Cardiac muscle cell (in vitro differentiated cells and primary cell): ENCODE measurements at regions not wholly inside any gene's neighbourhood (a gene's known extent, or its start where the extent isn't known, plus 50 kb on each side); places are given as distances from the start of the nearest gene placed in this dataset.

Experiments
- DNase-seq, 2 donors: peaks; one replicate each; pipeline versions ENCODE4 v3.0.0 to v3.0.0-alpha.2; 2010 to 2017; ENCODE audit warnings: low read depth in 1 of 2, low spot score in 1 of 2
- H3K27ac ChIP-seq: fragments of 200-600 bp; sonication (generic); 2 replicates; pipeline ENCODE4 v1.5.1; 2016
- H3K27me3 ChIP-seq: fragments of 200-600 bp; sonication (generic); 2 replicates; pipeline ENCODE4 v1.6.0; 2016; ENCODE audit warnings: control low read depth
- H3K36me3 ChIP-seq: fragments of 200-600 bp; sonication (generic); 2 replicates; pipeline ENCODE4 v1.5.1; 2016; ENCODE audit warnings: control low read depth
- H3K4me1 ChIP-seq: fragments of 200-600 bp; sonication (generic); 2 replicates; pipeline ENCODE4 v1.8.1; 2017; ENCODE audit warnings: low read depth, mild to moderate bottlenecking, mixed run types
- H3K4me3 ChIP-seq: fragments of 200-600 bp; sonication (generic); 2 replicates; pipeline ENCODE4 v1.5.1; 2016; ENCODE audit warnings: mild to moderate bottlenecking
- H3K9me3 ChIP-seq: fragments of 200-600 bp; sonication (generic); 2 replicates; pipeline ENCODE4 v1.5.1; 2017; ENCODE audit warnings: low read depth, mild to moderate bottlenecking, control low read depth
- CTCF ChIP-seq: IDR thresholded peaks from 2 replicates; pipeline ENCODE4 v1.5.1; 2012; ENCODE audit warnings: low read depth, mild to moderate bottlenecking, low read length

GRCh38 chr4:11631416-11631815, 202.7 kb upstream of the HS3ST1 start:
- no peaks in the 10 kb centered on the region for H3K36me3 ChIP-seq
- TF ChIP-seq CTCF: no peak
- H3K27ac ChIP-seq: no peak overlapping the region
- H3K4me1 ChIP-seq: no peaks in the 10 kb centered on the region
- no peaks in the 10 kb centered on the region for H3K27me3 ChIP-seq
- DNase-seq: no peak
- H3K9me3 ChIP-seq: no peaks in the 10 kb centered on the region
- H3K4me3 ChIP-seq: no peak overlapping the region

GRCh38 chr4:11628093-11628725, 199.5 kb upstream of the HS3ST1 start:
- Histone ChIP-seq H3K9me3 (no peaks in the 10 kb centered on the region), H3K27ac (no peak overlapping the region), H3K4me1 (no peaks in the 10 kb centered on the region), H3K36me3 (no peaks in the 10 kb centered on the region), H3K4me3 (no peak overlapping the region), H3K27me3 (no peaks in the 10 kb centered on the region)
- peak in 1 of 2 donors; percentile 20 for DNase-seq
- no peak for TF ChIP-seq CTCF

- Histone ChIP-seq H3K4me1 (no peaks in the 10 kb centered on the region), H3K4me3 (no peak overlapping the region), H3K27me3 (no peaks in the 10 kb centered on the region), H3K9me3 (no peaks in the 10 kb centered on the region), H3K36me3 (no peaks in the 10 kb centered on the region), H3K27ac (no peak overlapping the region)
- no peak for TF ChIP-seq CTCF
- DNase-seq: no peak
Measured at GRCh38 chr4:11626066-11626465, 197.4 kb upstream of the HS3ST1 start.

GRCh38 chr4:11625211-11625610, 196.5 kb upstream of the HS3ST1 start:
- TF ChIP-seq CTCF: no peak
- Histone ChIP-seq H3K4me3 (no peak overlapping the region), H3K27me3 (no peaks in the 10 kb centered on the region), H3K27ac (no peak overlapping the region), H3K4me1 (no peaks in the 10 kb centered on the region), H3K36me3 (no peaks in the 10 kb centered on the region), H3K9me3 (no peaks in the 10 kb centered on the region)
- no peak for DNase-seq

GRCh38 chr4:11624370-11624769, 195.7 kb upstream of the HS3ST1 start:
- Histone ChIP-seq H3K27me3 (no peaks in the 10 kb centered on the region), H3K4me1 (peaks cover 1% of the 10 kb centered on the region), H3K4me3 (no peak overlapping the region), H3K36me3 (no peaks in the 10 kb centered on the region), H3K9me3 (no peaks in the 10 kb centered on the region), H3K27ac (no peak overlapping the region)
- DNase-seq: no peak
- no peak for TF ChIP-seq CTCF

- Histone ChIP-seq H3K4me1 (peaks cover 8% of the 10 kb centered on the region), H3K9me3 (no peaks in the 10 kb centered on the region), H3K27me3 (no peaks in the 10 kb centered on the region), H3K27ac (no peak overlapping the region), H3K36me3 (no peaks in the 10 kb centered on the region), H3K4me3 (no peak overlapping the region)
- peak; percentile 50 for TF ChIP-seq CTCF
- DNase-seq: peak; percentile 41 to 62
Measured at GRCh38 chr4:11623726-11624037, 195.0 kb upstream of the HS3ST1 start.
